ENCODE measurements at regions not wholly inside any gene's neighbourhood (a gene's known extent, or its start where the extent isn't known, plus 50 kb on each side); places are given as distances from the start of the nearest gene placed in this dataset.

GRCh38 chr11:134521452-134522289, 109.6 kb upstream of the B3GAT1 start:
- TF ChIP-seq, protein P1, sequence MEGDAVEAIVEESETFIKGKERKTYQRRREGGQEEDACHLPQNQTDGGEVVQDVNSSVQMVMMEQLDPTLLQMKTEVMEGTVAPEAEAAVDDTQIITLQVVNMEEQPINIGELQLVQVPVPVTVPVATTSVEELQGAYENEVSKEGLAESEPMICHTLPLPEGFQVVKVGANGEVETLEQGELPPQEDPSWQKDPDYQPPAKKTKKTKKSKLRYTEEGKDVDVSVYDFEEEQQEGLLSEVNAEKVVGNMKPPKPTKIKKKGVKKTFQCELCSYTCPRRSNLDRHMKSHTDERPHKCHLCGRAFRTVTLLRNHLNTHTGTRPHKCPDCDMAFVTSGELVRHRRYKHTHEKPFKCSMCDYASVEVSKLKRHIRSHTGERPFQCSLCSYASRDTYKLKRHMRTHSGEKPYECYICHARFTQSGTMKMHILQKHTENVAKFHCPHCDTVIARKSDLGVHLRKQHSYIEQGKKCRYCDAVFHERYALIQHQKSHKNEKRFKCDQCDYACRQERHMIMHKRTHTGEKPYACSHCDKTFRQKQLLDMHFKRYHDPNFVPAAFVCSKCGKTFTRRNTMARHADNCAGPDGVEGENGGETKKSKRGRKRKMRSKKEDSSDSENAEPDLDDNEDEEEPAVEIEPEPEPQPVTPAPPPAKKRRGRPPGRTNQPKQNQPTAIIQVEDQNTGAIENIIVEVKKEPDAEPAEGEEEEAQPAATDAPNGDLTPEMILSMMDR (IDR thresholded peaks at IDR 0.05 in 2 of 3, conservative IDR thresholded peaks at IDR 0.05 in 1 of 3; ENCODE audit: borderline replicate concordance in 1 of 3, insufficient read depth in 1 of 3, low read depth in 2 of 3, low read length in 2 of 3), result no peak
- TF ChIP-seq, protein P2, sequence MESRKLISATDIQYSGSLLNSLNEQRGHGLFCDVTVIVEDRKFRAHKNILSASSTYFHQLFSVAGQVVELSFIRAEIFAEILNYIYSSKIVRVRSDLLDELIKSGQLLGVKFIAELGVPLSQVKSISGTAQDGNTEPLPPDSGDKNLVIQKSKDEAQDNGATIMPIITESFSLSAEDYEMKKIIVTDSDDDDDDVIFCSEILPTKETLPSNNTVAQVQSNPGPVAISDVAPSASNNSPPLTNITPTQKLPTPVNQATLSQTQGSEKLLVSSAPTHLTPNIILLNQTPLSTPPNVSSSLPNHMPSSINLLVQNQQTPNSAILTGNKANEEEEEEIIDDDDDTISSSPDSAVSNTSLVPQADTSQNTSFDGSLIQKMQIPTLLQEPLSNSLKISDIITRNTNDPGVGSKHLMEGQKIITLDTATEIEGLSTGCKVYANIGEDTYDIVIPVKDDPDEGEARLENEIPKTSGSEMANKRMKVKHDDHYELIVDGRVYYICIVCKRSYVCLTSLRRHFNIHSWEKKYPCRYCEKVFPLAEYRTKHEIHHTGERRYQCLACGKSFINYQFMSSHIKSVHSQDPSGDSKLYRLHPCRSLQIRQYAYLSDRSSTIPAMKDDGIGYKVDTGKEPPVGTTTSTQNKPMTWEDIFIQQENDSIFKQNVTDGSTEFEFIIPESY (IDR thresholded peaks at IDR 0.05; ENCODE audit: extremely low read depth, insufficient replicate concordance, low read length), result no peak
- TF ChIP-seq EZH2 (IDR thresholded peaks at IDR 0.05), result no peak
- no peak for TF ChIP-seq TCF7L2 (IDR thresholded peaks at IDR 0.05; ENCODE audit: borderline replicate concordance, extremely low read depth, insufficient read depth, insufficient read length)
- no peak for TF ChIP-seq POLR2AphosphoS5 (IDR thresholded peaks at IDR 0.05; ENCODE audit: low read depth, low read length)
- no peak for TF ChIP-seq RAD21 (IDR thresholded peaks at IDR 0.05; ENCODE audit: low read depth)

All from HCT116 (cell line).